ENCODE measurements at regions not wholly inside any gene's neighbourhood (a gene's known extent, or its start where the extent isn't known, plus 50 kb on each side); places are given as distances from the start of the nearest gene placed in this dataset.

- TF ChIP-seq, protein P1, sequence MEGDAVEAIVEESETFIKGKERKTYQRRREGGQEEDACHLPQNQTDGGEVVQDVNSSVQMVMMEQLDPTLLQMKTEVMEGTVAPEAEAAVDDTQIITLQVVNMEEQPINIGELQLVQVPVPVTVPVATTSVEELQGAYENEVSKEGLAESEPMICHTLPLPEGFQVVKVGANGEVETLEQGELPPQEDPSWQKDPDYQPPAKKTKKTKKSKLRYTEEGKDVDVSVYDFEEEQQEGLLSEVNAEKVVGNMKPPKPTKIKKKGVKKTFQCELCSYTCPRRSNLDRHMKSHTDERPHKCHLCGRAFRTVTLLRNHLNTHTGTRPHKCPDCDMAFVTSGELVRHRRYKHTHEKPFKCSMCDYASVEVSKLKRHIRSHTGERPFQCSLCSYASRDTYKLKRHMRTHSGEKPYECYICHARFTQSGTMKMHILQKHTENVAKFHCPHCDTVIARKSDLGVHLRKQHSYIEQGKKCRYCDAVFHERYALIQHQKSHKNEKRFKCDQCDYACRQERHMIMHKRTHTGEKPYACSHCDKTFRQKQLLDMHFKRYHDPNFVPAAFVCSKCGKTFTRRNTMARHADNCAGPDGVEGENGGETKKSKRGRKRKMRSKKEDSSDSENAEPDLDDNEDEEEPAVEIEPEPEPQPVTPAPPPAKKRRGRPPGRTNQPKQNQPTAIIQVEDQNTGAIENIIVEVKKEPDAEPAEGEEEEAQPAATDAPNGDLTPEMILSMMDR (conservative IDR thresholded peaks at IDR 0.05) = no peak
- no peak for TF ChIP-seq ZFX (IDR thresholded peaks at IDR 0.05)
These were observed 149.8 kb downstream of the GNAT3 start for GRCh38 chr7:80362010-80362618.
